ENCODE measurements at regions not wholly inside any gene's neighbourhood (a gene's known extent, or its start where the extent isn't known, plus 50 kb on each side); places are given as distances from the start of the nearest gene placed in this dataset.

DNA sequence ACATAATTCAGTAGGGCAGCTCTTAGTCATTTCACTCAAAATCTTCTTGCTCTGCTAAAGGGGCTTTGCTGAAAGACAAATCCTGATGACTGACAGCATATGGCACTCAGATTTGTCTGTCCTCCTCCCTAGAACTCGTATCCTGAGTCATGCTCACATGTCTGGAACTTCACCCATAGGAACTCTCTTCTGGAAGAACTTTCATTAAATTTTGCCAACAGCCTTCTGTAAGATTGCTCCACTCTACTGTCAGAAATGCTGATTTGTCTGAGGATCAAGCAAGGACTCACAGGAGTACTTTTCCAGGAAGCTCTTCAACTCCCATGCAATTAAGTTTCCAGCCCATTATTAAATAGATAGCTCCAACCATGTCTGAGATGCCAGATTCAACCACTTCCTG is 59.8 kb upstream of the SNX2 start:
- intact Hi-C loops (cut with micrococcal nuclease) = no loop called here
- Histone ChIP-seq H3K4me1 (ENCODE audit: control insufficient read depth in 1 of 2, insufficient read depth in 2 of 2, low read length in 2 of 2) (no peaks in the 10 kb centered on the region), H3K4me3 (replicated peaks in 1 of 2; ENCODE audit: low read depth in 1 of 2, low read length in 2 of 2) (no peak overlapping the region), H3K36me3 (ENCODE audit: control insufficient read depth in 1 of 2, insufficient read depth in 2 of 2, low read length in 2 of 2) (no peaks in the 10 kb centered on the region), H4K20me1 (ENCODE audit: insufficient read depth) (no peaks in the 10 kb centered on the region), H2AFZ (ENCODE audit: low read depth, low read length, poor library complexity, severe bottlenecking) (no peak overlapping the region), H3K9me3 (ENCODE audit: control insufficient read depth in 1 of 2, insufficient read depth in 1 of 2, low read depth in 1 of 2, low read length in 2 of 2) (no peaks in the 10 kb centered on the region), H3K4me2 (ENCODE audit: low read length) (no peak overlapping the region), H3K27me3 (ENCODE audit: insufficient read depth, low read length) (no peaks in the 10 kb centered on the region), H3K9ac (ENCODE audit: low read length) (no peak overlapping the region), H3K9me2 (ENCODE audit: insufficient read depth) (no peaks in the 10 kb centered on the region), H3K79me2 (ENCODE audit: insufficient read depth, low read length) (no peaks in the 10 kb centered on the region), H3K27ac (ENCODE audit: low read depth, low read length) (no peak overlapping the region)
- BruUV-seq (replicated peaks) = no TSS peak
- CTCF ChIA-PET = interaction anchor here (3.3 kb wide), 1 partner anchor 10 kb away, joined by 15 read pairs; no protein-coding TSS in a partner anchor
- no peak for DNase-seq (ENCODE audit: low read depth, low spot score)
- no peak for TF ChIP-seq ZNF274 (IDR thresholded peaks at IDR 0.05; ENCODE audit: low read depth, low read length)
- no peak for TF ChIP-seq FOSL1 (IDR thresholded peaks at IDR 0.05; ENCODE audit: low read depth)
- TF ChIP-seq SIN3A (IDR thresholded peaks at IDR 0.05; ENCODE audit: low read depth) = no peak
- no peak for TF ChIP-seq POLR2AphosphoS5 (IDR thresholded peaks at IDR 0.05; ENCODE audit: low read depth, low read length)
- TF ChIP-seq ZFX (IDR thresholded peaks at IDR 0.05) = no peak
- no peak for TF ChIP-seq EGR1 (IDR thresholded peaks at IDR 0.05; ENCODE audit: low read depth)
- TF ChIP-seq CBX3 (IDR thresholded peaks at IDR 0.05; ENCODE audit: low read depth) = no peak
- TF ChIP-seq JUND (IDR thresholded peaks at IDR 0.05) = no peak
- TF ChIP-seq, protein P1, sequence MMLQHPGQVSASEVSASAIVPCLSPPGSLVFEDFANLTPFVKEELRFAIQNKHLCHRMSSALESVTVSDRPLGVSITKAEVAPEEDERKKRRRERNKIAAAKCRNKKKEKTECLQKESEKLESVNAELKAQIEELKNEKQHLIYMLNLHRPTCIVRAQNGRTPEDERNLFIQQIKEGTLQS (IDR thresholded peaks at IDR 0.05) = no peak
- TF ChIP-seq, protein P2, sequence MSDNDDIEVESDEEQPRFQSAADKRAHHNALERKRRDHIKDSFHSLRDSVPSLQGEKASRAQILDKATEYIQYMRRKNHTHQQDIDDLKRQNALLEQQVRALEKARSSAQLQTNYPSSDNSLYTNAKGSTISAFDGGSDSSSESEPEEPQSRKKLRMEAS (IDR thresholded peaks at IDR 0.05) = no peak
- TF ChIP-seq, protein P3, sequence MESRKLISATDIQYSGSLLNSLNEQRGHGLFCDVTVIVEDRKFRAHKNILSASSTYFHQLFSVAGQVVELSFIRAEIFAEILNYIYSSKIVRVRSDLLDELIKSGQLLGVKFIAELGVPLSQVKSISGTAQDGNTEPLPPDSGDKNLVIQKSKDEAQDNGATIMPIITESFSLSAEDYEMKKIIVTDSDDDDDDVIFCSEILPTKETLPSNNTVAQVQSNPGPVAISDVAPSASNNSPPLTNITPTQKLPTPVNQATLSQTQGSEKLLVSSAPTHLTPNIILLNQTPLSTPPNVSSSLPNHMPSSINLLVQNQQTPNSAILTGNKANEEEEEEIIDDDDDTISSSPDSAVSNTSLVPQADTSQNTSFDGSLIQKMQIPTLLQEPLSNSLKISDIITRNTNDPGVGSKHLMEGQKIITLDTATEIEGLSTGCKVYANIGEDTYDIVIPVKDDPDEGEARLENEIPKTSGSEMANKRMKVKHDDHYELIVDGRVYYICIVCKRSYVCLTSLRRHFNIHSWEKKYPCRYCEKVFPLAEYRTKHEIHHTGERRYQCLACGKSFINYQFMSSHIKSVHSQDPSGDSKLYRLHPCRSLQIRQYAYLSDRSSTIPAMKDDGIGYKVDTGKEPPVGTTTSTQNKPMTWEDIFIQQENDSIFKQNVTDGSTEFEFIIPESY (IDR thresholded peaks at IDR 0.05; ENCODE audit: extremely low read depth, insufficient replicate concordance, low read length) = no peak
- TF ChIP-seq ELF1 (IDR thresholded peaks at IDR 0.05; ENCODE audit: borderline replicate concordance, low read depth) = no peak
- no peak for TF ChIP-seq SP1 (IDR thresholded peaks at IDR 0.05; ENCODE audit: low read depth)
- TF ChIP-seq, protein P4, sequence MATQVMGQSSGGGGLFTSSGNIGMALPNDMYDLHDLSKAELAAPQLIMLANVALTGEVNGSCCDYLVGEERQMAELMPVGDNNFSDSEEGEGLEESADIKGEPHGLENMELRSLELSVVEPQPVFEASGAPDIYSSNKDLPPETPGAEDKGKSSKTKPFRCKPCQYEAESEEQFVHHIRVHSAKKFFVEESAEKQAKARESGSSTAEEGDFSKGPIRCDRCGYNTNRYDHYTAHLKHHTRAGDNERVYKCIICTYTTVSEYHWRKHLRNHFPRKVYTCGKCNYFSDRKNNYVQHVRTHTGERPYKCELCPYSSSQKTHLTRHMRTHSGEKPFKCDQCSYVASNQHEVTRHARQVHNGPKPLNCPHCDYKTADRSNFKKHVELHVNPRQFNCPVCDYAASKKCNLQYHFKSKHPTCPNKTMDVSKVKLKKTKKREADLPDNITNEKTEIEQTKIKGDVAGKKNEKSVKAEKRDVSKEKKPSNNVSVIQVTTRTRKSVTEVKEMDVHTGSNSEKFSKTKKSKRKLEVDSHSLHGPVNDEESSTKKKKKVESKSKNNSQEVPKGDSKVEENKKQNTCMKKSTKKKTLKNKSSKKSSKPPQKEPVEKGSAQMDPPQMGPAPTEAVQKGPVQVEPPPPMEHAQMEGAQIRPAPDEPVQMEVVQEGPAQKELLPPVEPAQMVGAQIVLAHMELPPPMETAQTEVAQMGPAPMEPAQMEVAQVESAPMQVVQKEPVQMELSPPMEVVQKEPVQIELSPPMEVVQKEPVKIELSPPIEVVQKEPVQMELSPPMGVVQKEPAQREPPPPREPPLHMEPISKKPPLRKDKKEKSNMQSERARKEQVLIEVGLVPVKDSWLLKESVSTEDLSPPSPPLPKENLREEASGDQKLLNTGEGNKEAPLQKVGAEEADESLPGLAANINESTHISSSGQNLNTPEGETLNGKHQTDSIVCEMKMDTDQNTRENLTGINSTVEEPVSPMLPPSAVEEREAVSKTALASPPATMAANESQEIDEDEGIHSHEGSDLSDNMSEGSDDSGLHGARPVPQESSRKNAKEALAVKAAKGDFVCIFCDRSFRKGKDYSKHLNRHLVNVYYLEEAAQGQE (IDR thresholded peaks at IDR 0.05; ENCODE audit: low read depth) = no peak
- TF ChIP-seq CEBPB (IDR thresholded peaks at IDR 0.05; ENCODE audit: low read depth) = no peak
- no peak for TF ChIP-seq EZH2phosphoT487 (IDR thresholded peaks at IDR 0.05; ENCODE audit: borderline replicate concordance)
- no peak for ATAC-seq
- RAD21 ChIA-PET (ENCODE audit: low non-redundant PET in 1 of 2, low total read pairs in 2 of 2, uncharacterized antibody in 2 of 2, unreplicated experiment in 2 of 2) = no interaction called here
- POLR2A ChIA-PET = no interaction called here
